Neural crest cell (in vitro differentiated cells): ENCODE measurements at regions not wholly inside any gene's neighbourhood (a gene's known extent, or its start where the extent isn't known, plus 50 kb on each side); places are given as distances from the start of the nearest gene placed in this dataset.
A peak's percentile ranks its signal among the peaks of the same experiment; 100 is the strongest.

Source experiments
- DNase-seq: peaks from one replicate; pipeline ENCODE4 v3.0.0; 2021; ENCODE audit warnings: low read depth, mixed read lengths, low spot score
- H3K27ac Mint-ChIP-seq: one replicate; pipeline ENCODE4 v1.8.0; 2021; ENCODE audit warnings: mild to moderate bottlenecking, mixed read lengths; ENCODE audit not compliant: unreplicated experiment
- H3K27me3 Mint-ChIP-seq: 2 replicates; pipeline ENCODE4 v1.8.0; 2021; ENCODE audit warnings: low read depth, mild to moderate bottlenecking, mixed read lengths
- H3K36me3 Mint-ChIP-seq: 2 replicates; pipeline ENCODE4 v1.8.0; 2021; ENCODE audit warnings: low read depth, mild to moderate bottlenecking, mixed read lengths
- H3K4me1 Mint-ChIP-seq: 2 replicates; pipeline ENCODE4 v1.8.0; 2021; ENCODE audit warnings: mixed read lengths
- H3K4me3 Mint-ChIP-seq: one replicate; pipeline ENCODE4 v1.8.0; 2021; ENCODE audit warnings: mild to moderate bottlenecking, mixed read lengths
- H3K9me3 Mint-ChIP-seq: 2 replicates; pipeline ENCODE4 v1.8.0; 2021; ENCODE audit warnings: mixed read lengths
- CTCF ChIP-seq: fragments of 200-600 bp; sonication (generic); conservative IDR thresholded peaks from 2 replicates; pipeline ENCODE4 v1.5.0; 2021; ENCODE audit warnings: antibody characterized with exemption, mild to moderate bottlenecking

GRCh38 chr1:220455559-220455958, 72.4 kb upstream of the MARK1 start:
- peaks cover 38% of the 10 kb centered on the region for H3K27me3 Mint-ChIP-seq
- no peak overlapping the region for H3K4me3 Mint-ChIP-seq
- H3K4me1 Mint-ChIP-seq = peaks cover 26% of the 10 kb centered on the region
- no peaks in the 10 kb centered on the region for H3K9me3 Mint-ChIP-seq
- peaks cover 2% of the 10 kb centered on the region for H3K36me3 Mint-ChIP-seq
- TF ChIP-seq CTCF = no peak
- no peak overlapping the region for H3K27ac Mint-ChIP-seq
- DNase-seq = no peak

- Mint-ChIP-seq H3K27ac (no peak overlapping the region), H3K27me3 (peaks cover 47% of the 10 kb centered on the region), H3K4me3 (no peak overlapping the region)
These were observed 73.7 kb upstream of the MARK1 start for GRCh38 chr1:220454155-220454777.

GRCh38 chr1:220453371-220453770, 74.6 kb upstream of the MARK1 start:
- H3K36me3 Mint-ChIP-seq = peaks cover 2% of the 10 kb centered on the region
- H3K9me3 Mint-ChIP-seq = no peaks in the 10 kb centered on the region
- H3K4me1 Mint-ChIP-seq = peaks cover 26% of the 10 kb centered on the region
- no peak overlapping the region for H3K27ac Mint-ChIP-seq
- DNase-seq = no peak
- no peak overlapping the region for H3K4me3 Mint-ChIP-seq
- no peak for TF ChIP-seq CTCF
- H3K27me3 Mint-ChIP-seq = peaks cover 56% of the 10 kb centered on the region

More at GRCh38 chr1:220454155-220454777, 73.7 kb upstream of the MARK1 start:
- TF ChIP-seq CTCF = peak; percentile 59
- H3K4me1 Mint-ChIP-seq = peaks cover 26% of the 10 kb centered on the region
- H3K36me3 Mint-ChIP-seq = peaks cover 2% of the 10 kb centered on the region
- DNase-seq = no peak
- H3K9me3 Mint-ChIP-seq = no peaks in the 10 kb centered on the region

- no peak overlapping the region for H3K27ac Mint-ChIP-seq
- H3K27me3 Mint-ChIP-seq = peaks cover 64% of the 10 kb centered on the region
- peaks cover 26% of the 10 kb centered on the region for H3K4me1 Mint-ChIP-seq
- no peak overlapping the region for H3K4me3 Mint-ChIP-seq
- H3K36me3 Mint-ChIP-seq = peaks cover 2% of the 10 kb centered on the region
- peak; percentile 20 for DNase-seq
- no peaks in the 10 kb centered on the region for H3K9me3 Mint-ChIP-seq
- TF ChIP-seq CTCF = no peak
These were observed 76.4 kb upstream of the MARK1 start for GRCh38 chr1:220451532-220451931.

- Mint-ChIP-seq H3K27me3 (peaks cover 62% of the 10 kb centered on the region), H3K4me3 (no peak overlapping the region), H3K27ac (no peak overlapping the region), H3K36me3 (peaks cover 2% of the 10 kb centered on the region), H3K9me3 (no peaks in the 10 kb centered on the region), H3K4me1 (peaks cover 26% of the 10 kb centered on the region)
- DNase-seq = no peak
- no peak for TF ChIP-seq CTCF
These were observed 77.0 kb upstream of the MARK1 start for GRCh38 chr1:220450927-220451326.
